Activated naive CD8-positive, alpha-beta T cell treated with anti-CD3 and anti-CD28 coated beads, Interleukin-2, amount 10 ng/mL, durations not matched to agents 7 days and 5 days (primary cell): ENCODE measurements at regions not wholly inside any gene's neighbourhood (a gene's known extent, or its start where the extent isn't known, plus 50 kb on each side); places are given as distances from the start of the nearest gene placed in this dataset.

Experiments
- ATAC-seq: fragments of 150-1000 bp; cut with Tn5 transposase; one replicate; pipeline ENCODE4 v1.10.0; 2021; ENCODE audit warnings: low read depth, moderate library complexity
- POLR2A ChIA-PET: fragments of 350-600 bp; sonication (Branson Sonifier 250); formaldehyde crosslinking; loops from one replicate; lab custom pipeline; 2021; ENCODE audit warnings: antibody characterized with exemption; lab: Charles Lee
- DNase-seq: peaks from one replicate; pipeline ENCODE4 v3.0.0; 2021
- H3K27ac Mint-ChIP-seq: one replicate; pipeline ENCODE4 v1.8.0; 2022; ENCODE audit warnings: mild to moderate bottlenecking, mixed read lengths
- H3K27me3 Mint-ChIP-seq: one replicate; pipeline ENCODE4 v1.8.0; 2022; ENCODE audit warnings: mild to moderate bottlenecking, moderate library complexity, mixed read lengths
- H3K36me3 Mint-ChIP-seq: one replicate; pipeline ENCODE4 v1.8.0; 2021; ENCODE audit warnings: mild to moderate bottlenecking, mixed read lengths
- H3K4me1 Mint-ChIP-seq: one replicate; pipeline ENCODE4 v1.8.0; 2021; ENCODE audit warnings: mixed read lengths
- H3K4me3 Mint-ChIP-seq: one replicate; pipeline ENCODE4 v1.8.0; 2022; ENCODE audit warnings: mild to moderate bottlenecking, moderate library complexity, mixed read lengths
- H3K9me3 Mint-ChIP-seq: one replicate; pipeline ENCODE4 v1.8.0; 2021; ENCODE audit warnings: mixed read lengths

GRCh38 chr5:56467176-56467717, 234.1 kb upstream of the ANKRD55 start:
- no peak overlapping the region for H3K27ac Mint-ChIP-seq
- H3K4me3 Mint-ChIP-seq = no peak overlapping the region
- POLR2A ChIA-PET = no interaction called here
- DNase-seq (no peak), ATAC-seq (no peak)
- peaks cover 7% of the 10 kb centered on the region for H3K27me3 Mint-ChIP-seq
- H3K36me3 Mint-ChIP-seq = no peaks in the 10 kb centered on the region
- peaks cover 1% of the 10 kb centered on the region for H3K4me1 Mint-ChIP-seq
- no peaks in the 10 kb centered on the region for H3K9me3 Mint-ChIP-seq

- no peak overlapping the region for H3K27ac Mint-ChIP-seq
- POLR2A ChIA-PET = no interaction called here
- no peak for ATAC-seq
- H3K4me1 Mint-ChIP-seq = peaks cover 1% of the 10 kb centered on the region
- no peaks in the 10 kb centered on the region for H3K36me3 Mint-ChIP-seq
- peaks cover 7% of the 10 kb centered on the region for H3K27me3 Mint-ChIP-seq
- H3K4me3 Mint-ChIP-seq = no peak overlapping the region
- DNase-seq = no peak
- H3K9me3 Mint-ChIP-seq = no peaks in the 10 kb centered on the region
These were observed 233.1 kb upstream of the ANKRD55 start for GRCh38 chr5:56466136-56466816.

- no peak for DNase-seq
- Mint-ChIP-seq H3K4me3 (no peak overlapping the region), H3K4me1 (peaks cover 1% of the 10 kb centered on the region), H3K9me3 (no peaks in the 10 kb centered on the region), H3K27me3 (peaks cover 7% of the 10 kb centered on the region), H3K36me3 (no peaks in the 10 kb centered on the region), H3K27ac (no peak overlapping the region)
- no peak for ATAC-seq
- POLR2A ChIA-PET = no interaction called here
These were observed 232.6 kb upstream of the ANKRD55 start for GRCh38 chr5:56465769-56466135.

- Mint-ChIP-seq H3K4me1 (no peaks in the 10 kb centered on the region), H3K27me3 (peaks cover 3% of the 10 kb centered on the region), H3K36me3 (no peaks in the 10 kb centered on the region), H3K9me3 (no peaks in the 10 kb centered on the region), H3K27ac (no peak overlapping the region), H3K4me3 (no peak overlapping the region)
- DNase-seq (no peak), ATAC-seq (no peak)
- POLR2A ChIA-PET = no interaction called here
These were observed 232.0 kb upstream of the ANKRD55 start for GRCh38 chr5:56464935-56465768.

GRCh38 chr5:56463944-56464571, 230.9 kb upstream of the ANKRD55 start:
- no peaks in the 10 kb centered on the region for H3K9me3 Mint-ChIP-seq
- peaks cover 2% of the 10 kb centered on the region for H3K27me3 Mint-ChIP-seq
- no peaks in the 10 kb centered on the region for H3K4me1 Mint-ChIP-seq
- H3K36me3 Mint-ChIP-seq = no peaks in the 10 kb centered on the region
- no peak overlapping the region for H3K27ac Mint-ChIP-seq
- H3K4me3 Mint-ChIP-seq = no peak overlapping the region
- DNase-seq = no peak
- ATAC-seq = no peak
- POLR2A ChIA-PET = no interaction called here

GRCh38 chr5:56461584-56461983, 228.5 kb upstream of the ANKRD55 start:
- no peak overlapping the region for H3K27ac Mint-ChIP-seq
- ATAC-seq (no peak), DNase-seq (no peak)
- no peaks in the 10 kb centered on the region for H3K4me1 Mint-ChIP-seq
- H3K9me3 Mint-ChIP-seq = no peaks in the 10 kb centered on the region
- no peaks in the 10 kb centered on the region for H3K27me3 Mint-ChIP-seq
- H3K36me3 Mint-ChIP-seq = no peaks in the 10 kb centered on the region
- H3K4me3 Mint-ChIP-seq = no peak overlapping the region
- POLR2A ChIA-PET = no interaction called here

GRCh38 chr5:56460681-56461191, 227.6 kb upstream of the ANKRD55 start:
- Mint-ChIP-seq H3K27ac (no peak overlapping the region), H3K27me3 (peaks cover 2% of the 10 kb centered on the region), H3K36me3 (no peaks in the 10 kb centered on the region), H3K4me3 (no peak overlapping the region), H3K9me3 (no peaks in the 10 kb centered on the region), H3K4me1 (no peaks in the 10 kb centered on the region)
- no peak for DNase-seq
- POLR2A ChIA-PET = no interaction called here
- ATAC-seq = no peak

GRCh38 chr5:56460195-56460546, 227.0 kb upstream of the ANKRD55 start:
- H3K36me3 Mint-ChIP-seq = no peaks in the 10 kb centered on the region
- POLR2A ChIA-PET = no interaction called here
- H3K27me3 Mint-ChIP-seq = peaks cover 2% of the 10 kb centered on the region
- no peak overlapping the region for H3K4me3 Mint-ChIP-seq
- H3K27ac Mint-ChIP-seq = no peak overlapping the region
- no peak for DNase-seq
- ATAC-seq = no peak
- H3K4me1 Mint-ChIP-seq = no peaks in the 10 kb centered on the region
- no peaks in the 10 kb centered on the region for H3K9me3 Mint-ChIP-seq

GRCh38 chr5:56459394-56460194, 226.5 kb upstream of the ANKRD55 start:
- no peak for ATAC-seq
- Mint-ChIP-seq H3K36me3 (no peaks in the 10 kb centered on the region), H3K27me3 (peaks cover 2% of the 10 kb centered on the region), H3K9me3 (no peaks in the 10 kb centered on the region), H3K27ac (no peak overlapping the region), H3K4me1 (no peaks in the 10 kb centered on the region), H3K4me3 (no peak overlapping the region)
- POLR2A ChIA-PET = no interaction called here
- no peak for DNase-seq

GRCh38 chr5:56457887-56458812, 225.0 kb upstream of the ANKRD55 start:
- H3K4me3 Mint-ChIP-seq = no peak overlapping the region
- no peaks in the 10 kb centered on the region for H3K4me1 Mint-ChIP-seq
- no peak for ATAC-seq
- DNase-seq = no peak
- H3K27ac Mint-ChIP-seq = no peak overlapping the region
- H3K9me3 Mint-ChIP-seq = no peaks in the 10 kb centered on the region
- peaks cover 2% of the 10 kb centered on the region for H3K27me3 Mint-ChIP-seq
- H3K36me3 Mint-ChIP-seq = no peaks in the 10 kb centered on the region
- POLR2A ChIA-PET = no interaction called here

- Mint-ChIP-seq H3K27ac (no peak overlapping the region), H3K36me3 (no peaks in the 10 kb centered on the region), H3K27me3 (peaks cover 2% of the 10 kb centered on the region), H3K4me1 (no peaks in the 10 kb centered on the region), H3K9me3 (no peaks in the 10 kb centered on the region), H3K4me3 (no peak overlapping the region)
- no peak for ATAC-seq
- no peak for DNase-seq
- POLR2A ChIA-PET = no interaction called here
These were observed 222.9 kb upstream of the ANKRD55 start for GRCh38 chr5:56456002-56456401.

- no peaks in the 10 kb centered on the region for H3K36me3 Mint-ChIP-seq
- POLR2A ChIA-PET = no interaction called here
- H3K4me3 Mint-ChIP-seq = no peak overlapping the region
- ATAC-seq (no peak), DNase-seq (no peak)
- H3K27ac Mint-ChIP-seq = no peak overlapping the region
- no peaks in the 10 kb centered on the region for H3K9me3 Mint-ChIP-seq
- peaks cover 2% of the 10 kb centered on the region for H3K27me3 Mint-ChIP-seq
- no peaks in the 10 kb centered on the region for H3K4me1 Mint-ChIP-seq
These were observed 222.3 kb upstream of the ANKRD55 start for GRCh38 chr5:56455417-56455816.
